GM23248 (cell line): ENCODE measurements at regions not wholly inside any gene's neighbourhood (a gene's known extent, or its start where the extent isn't known, plus 50 kb on each side); places are given as distances from the start of the nearest gene placed in this dataset.

Experiments
- EZH2 ChIP-seq: fragments of 200-600 bp; sonication (generic); IDR thresholded peaks from 2 replicates; pipeline ENCODE4 v1.6.1; 2018; ENCODE audit warnings: antibody characterized with exemption, mild to moderate bottlenecking; ENCODE audit not compliant: insufficient read depth, poor library complexity, severe bottlenecking
- EZH2phosphoT487 ChIP-seq: fragments of 200-600 bp; sonication (generic); IDR thresholded peaks from 2 replicates; pipeline ENCODE4 v1.6.1; 2018; ENCODE audit warnings: antibody characterized with exemption, moderate library complexity, mild to moderate bottlenecking, low read depth; ENCODE audit not compliant: insufficient read depth

DNA sequence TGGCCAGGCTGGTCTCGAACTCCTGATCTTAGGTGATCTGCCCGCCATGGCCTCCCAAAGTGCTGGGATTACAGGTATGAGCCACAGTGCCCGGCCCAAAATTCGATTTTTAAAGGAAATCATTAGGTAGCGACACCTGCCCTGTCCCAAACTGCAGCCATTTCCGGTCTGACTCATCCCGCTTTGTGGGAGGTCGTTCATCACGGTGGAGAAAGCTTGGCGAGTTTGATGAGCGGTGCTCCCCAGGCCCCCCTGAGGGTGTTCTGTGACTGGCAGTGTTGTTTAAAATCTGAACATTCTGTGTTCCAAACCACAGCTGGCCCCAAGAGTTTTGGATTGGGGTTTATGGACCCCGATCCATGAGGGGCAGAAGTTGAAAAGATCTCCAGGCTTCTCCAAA lies 53.0 kb upstream of the GLI2 start:
- TF ChIP-seq EZH2 (no peak), EZH2phosphoT487 (no peak)
